22Rv1 (cell line): ENCODE measurements at regions not wholly inside any gene's neighbourhood (a gene's known extent, or its start where the extent isn't known, plus 50 kb on each side); places are given as distances from the start of the nearest gene placed in this dataset.
A peak's percentile ranks its signal among the peaks of the same experiment; 100 is the strongest.

Experiments
- H3K27ac ChIP-seq: fragments of 450-650 bp; 2 replicates; pipeline ENCODE4 v1.5.1; 2017
- CTCF ChIP-seq: fragments of 450-650 bp; IDR thresholded peaks from 2 replicates; pipeline ENCODE4 v1.5.1; 2017; ENCODE audit warnings: mild to moderate bottlenecking
- ZFX ChIP-seq: fragments of 450-650 bp; IDR thresholded peaks from 2 replicates; pipeline ENCODE4 v1.6.1; 2017; ENCODE audit warnings: antibody characterized with exemption, borderline replicate concordance

DNA sequence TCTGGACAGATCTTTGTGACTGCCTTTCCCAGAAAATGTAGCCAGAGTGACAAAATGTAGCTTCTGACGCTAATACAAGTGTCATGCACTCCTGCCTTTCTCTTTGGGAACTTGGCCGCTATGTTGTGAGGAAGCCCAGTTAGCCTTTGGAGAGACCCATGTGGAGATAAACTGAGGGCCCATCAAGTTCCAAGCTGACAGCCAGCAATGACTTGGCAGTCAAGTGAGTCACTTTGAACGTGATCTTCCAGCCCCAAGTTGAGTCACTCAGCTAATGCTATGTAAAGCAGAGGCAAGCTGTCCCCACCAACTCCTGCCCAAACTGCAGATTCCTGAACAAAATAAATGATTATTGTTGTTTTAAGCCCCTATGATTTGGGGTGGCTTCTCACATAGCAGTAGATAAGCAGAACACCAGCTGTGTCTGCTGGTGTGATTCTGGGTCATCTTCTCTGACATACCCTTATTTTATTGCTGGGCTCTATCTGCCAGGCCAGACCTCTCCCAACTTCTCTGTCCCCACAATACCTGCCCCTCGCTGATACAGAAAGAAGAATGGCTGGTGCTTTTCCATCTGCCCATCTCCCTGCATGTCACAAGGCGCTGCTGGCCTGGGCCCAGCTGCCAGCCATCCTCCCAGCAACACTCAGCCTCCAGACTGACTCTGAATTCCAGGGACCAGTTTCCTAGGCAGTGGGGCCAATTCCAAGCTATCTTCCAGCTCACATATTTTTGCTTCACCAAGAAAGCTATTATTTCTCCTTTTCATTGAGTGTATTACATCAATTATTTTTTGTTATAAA lies 274.8 kb downstream of the LRFN2 start:
- TF ChIP-seq CTCF (no peak), ZFX (no peak)
- no peak overlapping the region for H3K27ac ChIP-seq

- TF ChIP-seq CTCF (peak; percentile 86), ZFX (no peak)
- H3K27ac ChIP-seq: no peak overlapping the region
These were observed 278.4 kb downstream of the LRFN2 start for GRCh38 chr6:40308533-40309306.

GRCh38 chr6:40307712-40308111 lies 279.5 kb downstream of the LRFN2 start:
- no peak for TF ChIP-seq ZFX
- no peak for TF ChIP-seq CTCF
- H3K27ac ChIP-seq: no peak overlapping the region

DNA sequence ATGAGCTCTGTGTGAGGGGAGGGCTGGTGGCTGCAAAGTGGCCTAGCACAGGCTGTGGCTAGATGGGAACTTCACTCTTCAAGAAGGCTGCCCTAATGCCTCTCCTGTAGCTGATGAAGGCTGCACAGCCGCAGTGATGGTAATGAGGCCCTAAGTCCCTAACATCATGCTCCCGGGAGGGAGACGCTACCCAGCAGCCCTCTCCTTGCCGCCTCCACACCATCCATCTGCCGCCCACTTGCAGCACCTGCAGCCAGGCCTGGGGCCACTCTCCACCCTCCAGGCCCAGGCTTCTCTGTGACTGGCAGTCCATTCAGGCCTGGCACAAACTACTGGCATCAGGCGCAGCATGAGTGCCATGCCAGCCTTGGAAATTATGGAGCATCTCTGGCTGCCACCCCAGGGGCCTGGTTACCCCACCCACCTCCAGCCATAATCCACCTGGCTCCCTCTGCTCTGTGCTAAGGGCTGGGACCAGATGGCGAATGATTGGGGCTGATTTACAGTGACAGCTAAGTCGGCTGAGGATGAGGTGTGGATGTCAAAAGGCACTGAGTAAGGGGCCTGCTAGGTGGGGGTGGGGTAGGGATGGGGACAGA lies 284.2 kb downstream of the LRFN2 start:
- TF ChIP-seq CTCF (no peak), ZFX (no peak)

GRCh38 chr6:40299681-40300080 lies 287.5 kb downstream of the LRFN2 start:
- H3K27ac ChIP-seq: no peak overlapping the region
- TF ChIP-seq ZFX: no peak
- no peak for TF ChIP-seq CTCF

More for the DNA sequence above, 284.2 kb downstream of the LRFN2 start:
- H3K27ac ChIP-seq: no peak overlapping the region

- H3K27ac ChIP-seq: no peak overlapping the region
- no peak for TF ChIP-seq CTCF
- TF ChIP-seq ZFX: no peak
These were observed 289.0 kb downstream of the LRFN2 start for GRCh38 chr6:40298207-40298606.
